OCI-LY7 (cell line): ENCODE measurements at regions not wholly inside any gene's neighbourhood (a gene's known extent, or its start where the extent isn't known, plus 50 kb on each side); places are given as distances from the start of the nearest gene placed in this dataset.

Experiments used
- BruUV-seq: library from RNA; stranded (reverse); fragments of 400-500 nt; replicated peaks from 2 replicates; lab custom pipeline; 2021; lab: Mats Ljungman, UMichigan
- CTCF ChIA-PET: fragments of 300-600 bp; sonication (Branson Sonifier 250); formaldehyde crosslinking; loops from one replicate; lab custom pipeline; 2022; ENCODE audit warnings: antibody characterized with exemption; ENCODE audit not compliant: unreplicated experiment; lab: Charles Lee
- POLR2A ChIA-PET: fragments of 300-600 bp; sonication (Branson Sonifier 250); formaldehyde crosslinking; loops from one replicate; lab custom pipeline; 2022; ENCODE audit warnings: antibody characterized with exemption; lab: Charles Lee
- DNase-seq: peaks from one replicate; pipeline ENCODE4 v3.0.0-alpha.2; 2015; ENCODE audit warnings: low spot score
- H2AFZ ChIP-seq: fragments of 200-600 bp; sonication (generic), shearing (Covaris generic); 2 replicates; pipeline ENCODE4 v1.6.1; 2014; ENCODE audit warnings: mild to moderate bottlenecking, antibody characterized with exemption, low read length, moderate library complexity
- H3K27ac ChIP-seq: fragments of 200-600 bp; sonication (generic); 2 replicates; pipeline ENCODE4 v1.5.1; 2014; ENCODE audit warnings: mixed run types, low read depth, mild to moderate bottlenecking, moderate library complexity, low read length, inconsistent platforms; ENCODE audit not compliant: poor library complexity, severe bottlenecking
- H3K36me3 ChIP-seq: fragments of 200-600 bp; sonication (generic); 2 replicates; pipeline ENCODE4 v1.6.1; 2014; ENCODE audit warnings: mild to moderate bottlenecking, antibody characterized with exemption, low read length, moderate library complexity, mixed read lengths; ENCODE audit not compliant: insufficient read depth
- H3K4me1 ChIP-seq: fragments of 200-600 bp; sonication (generic); 2 replicates; pipeline ENCODE4 v1.5.1; 2014; ENCODE audit warnings: mild to moderate bottlenecking, low read length; ENCODE audit not compliant: insufficient read depth, poor library complexity, severe bottlenecking
- H3K4me2 ChIP-seq: fragments of 200-600 bp; sonication (generic); 2 replicates; pipeline ENCODE4 v1.6.1; 2014; ENCODE audit warnings: mild to moderate bottlenecking, low read length
- H3K4me3 ChIP-seq: fragments of 200-600 bp; sonication (generic); 2 replicates; pipeline ENCODE4 v1.5.1; 2014; ENCODE audit warnings: mild to moderate bottlenecking, low read depth, low read length; ENCODE audit not compliant: poor library complexity, severe bottlenecking
- H3K79me2 ChIP-seq: fragments of 200-600 bp; sonication (generic); 2 replicates; pipeline ENCODE4 v1.6.1; 2016; ENCODE audit warnings: low read depth, mild to moderate bottlenecking, low read length, moderate library complexity, mixed read lengths; ENCODE audit not compliant: insufficient read depth
- H3K9me2 ChIP-seq: fragments of 200-600 bp; sonication (generic); 2 replicates; pipeline ENCODE4 v1.6.1; 2016; ENCODE audit warnings: mild to moderate bottlenecking, low read length, mixed read lengths; ENCODE audit not compliant: insufficient read depth
- H3K9me3 ChIP-seq: fragments of 200-600 bp; sonication (generic); 2 replicates; pipeline ENCODE4 v1.6.1; 2014; ENCODE audit warnings: mild to moderate bottlenecking, mixed run types, low read length, mixed read lengths
- H4K20me1 ChIP-seq: fragments of 200-600 bp; sonication (generic); 2 replicates; pipeline ENCODE4 v1.6.1; 2014; ENCODE audit warnings: mild to moderate bottlenecking, antibody characterized with exemption, low read length, moderate library complexity, mixed read lengths; ENCODE audit not compliant: insufficient read depth
- EZH2phosphoT487 ChIP-seq: fragments of 200-600 bp; sonication (generic); IDR thresholded peaks from 2 replicates; pipeline ENCODE4 v1.6.1; 2018; ENCODE audit warnings: low read depth, borderline replicate concordance, mild to moderate bottlenecking, mixed run types, antibody characterized with exemption, low read length, moderate library complexity, mixed read lengths
- intact Hi-C: fragments of 100-400 bp; cut with micrococcal nuclease; formaldehyde crosslinking; loops from one replicate; pipeline ENCODE4 v1.10.0; 2022; ENCODE audit not compliant: unreplicated experiment
- TF ChIP-seq, protein P1 (sequence below): fragments of 200-600 bp; sonication (generic); conservative IDR thresholded peaks from 2 replicates; pipeline ENCODE4 v1.5.1; 2014; ENCODE audit warnings: mild to moderate bottlenecking, antibody characterized with exemption, low read length, moderate library complexity, mixed read lengths

- Histone ChIP-seq H3K4me1 (no peaks in the 10 kb centered on the region), H3K4me2 (no peak overlapping the region), H4K20me1 (no peaks in the 10 kb centered on the region), H3K79me2 (no peaks in the 10 kb centered on the region), H3K9me2 (no peaks in the 10 kb centered on the region), H3K9me3 (no peaks in the 10 kb centered on the region), H3K27ac (no peak overlapping the region), H3K4me3 (no peak overlapping the region), H2AFZ (no peak overlapping the region), H3K36me3 (no peaks in the 10 kb centered on the region)
- BruUV-seq = no TSS peak
- intact Hi-C loops = no loop called here
- DNase-seq = no peak
- CTCF ChIA-PET = no interaction called here
- POLR2A ChIA-PET = interaction anchor here (0.5 kb wide), 1 partner anchor 487 kb away, joined by 3 read pairs; no protein-coding TSS in a partner anchor
- no peak for TF ChIP-seq EZH2phosphoT487
- TF ChIP-seq, protein P1, sequence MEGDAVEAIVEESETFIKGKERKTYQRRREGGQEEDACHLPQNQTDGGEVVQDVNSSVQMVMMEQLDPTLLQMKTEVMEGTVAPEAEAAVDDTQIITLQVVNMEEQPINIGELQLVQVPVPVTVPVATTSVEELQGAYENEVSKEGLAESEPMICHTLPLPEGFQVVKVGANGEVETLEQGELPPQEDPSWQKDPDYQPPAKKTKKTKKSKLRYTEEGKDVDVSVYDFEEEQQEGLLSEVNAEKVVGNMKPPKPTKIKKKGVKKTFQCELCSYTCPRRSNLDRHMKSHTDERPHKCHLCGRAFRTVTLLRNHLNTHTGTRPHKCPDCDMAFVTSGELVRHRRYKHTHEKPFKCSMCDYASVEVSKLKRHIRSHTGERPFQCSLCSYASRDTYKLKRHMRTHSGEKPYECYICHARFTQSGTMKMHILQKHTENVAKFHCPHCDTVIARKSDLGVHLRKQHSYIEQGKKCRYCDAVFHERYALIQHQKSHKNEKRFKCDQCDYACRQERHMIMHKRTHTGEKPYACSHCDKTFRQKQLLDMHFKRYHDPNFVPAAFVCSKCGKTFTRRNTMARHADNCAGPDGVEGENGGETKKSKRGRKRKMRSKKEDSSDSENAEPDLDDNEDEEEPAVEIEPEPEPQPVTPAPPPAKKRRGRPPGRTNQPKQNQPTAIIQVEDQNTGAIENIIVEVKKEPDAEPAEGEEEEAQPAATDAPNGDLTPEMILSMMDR = no peak
Measured at GRCh38 chr20:18909254-18909653, 95.7 kb downstream of the SCP2D1 start.

DNA sequence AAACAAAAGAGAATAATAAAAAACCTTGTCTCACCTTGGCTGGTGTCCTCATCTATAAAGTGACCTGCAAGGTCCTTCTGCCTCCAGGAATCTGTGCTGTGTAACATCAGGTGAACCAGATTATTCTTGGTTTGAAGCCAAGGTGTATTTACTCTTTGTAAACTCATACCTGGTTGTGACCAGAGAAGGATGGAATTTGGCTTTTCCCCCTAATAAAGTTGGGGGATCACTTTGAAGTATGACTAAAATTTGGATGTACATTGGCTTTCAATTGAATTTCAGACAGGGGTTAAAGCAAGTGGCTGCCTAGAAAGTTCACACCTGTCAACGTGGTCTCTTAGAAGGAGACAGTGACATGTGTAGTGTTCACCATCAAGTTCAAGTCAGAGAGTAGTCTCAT is 100.1 kb downstream of the SCP2D1 start:
- Histone ChIP-seq H3K4me1 (no peaks in the 10 kb centered on the region), H3K4me2 (no peak overlapping the region), H3K9me3 (no peaks in the 10 kb centered on the region), H3K79me2 (no peaks in the 10 kb centered on the region), H2AFZ (no peak overlapping the region), H4K20me1 (no peaks in the 10 kb centered on the region), H3K9me2 (no peaks in the 10 kb centered on the region), H3K4me3 (no peak overlapping the region), H3K36me3 (no peaks in the 10 kb centered on the region), H3K27ac (no peak overlapping the region)
- DNase-seq = no peak
- no TSS peak for BruUV-seq
- CTCF ChIA-PET = no interaction called here
- TF ChIP-seq, protein P1 = no peak
- no peak for TF ChIP-seq EZH2phosphoT487
- POLR2A ChIA-PET = no interaction called here
- intact Hi-C loops = no loop called here

DNA sequence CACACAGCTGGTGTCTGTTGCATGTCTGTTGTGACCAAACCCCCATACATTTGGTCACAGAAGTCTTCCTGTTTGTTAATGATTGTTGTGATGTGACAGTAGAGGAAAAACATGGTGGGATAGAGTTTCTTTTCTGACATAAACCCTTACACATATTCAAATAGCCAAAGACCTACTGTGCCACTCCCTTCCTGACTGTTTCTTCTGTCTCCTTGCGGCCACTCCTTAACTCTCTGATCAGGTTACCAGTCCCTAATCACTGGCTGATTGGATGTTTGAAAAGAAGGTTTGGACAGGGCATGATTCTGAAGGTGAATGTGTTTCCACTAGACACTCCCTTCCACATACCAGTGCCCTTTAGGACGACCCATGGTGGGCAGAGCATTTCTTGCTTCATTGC is 101.2 kb downstream of the SCP2D1 start:
- no peaks in the 10 kb centered on the region for H3K79me2 ChIP-seq
- no peaks in the 10 kb centered on the region for H3K36me3 ChIP-seq
- no peaks in the 10 kb centered on the region for H3K9me2 ChIP-seq
- intact Hi-C loops = no loop called here
- H3K4me3 ChIP-seq = no peak overlapping the region
- no peak overlapping the region for H2AFZ ChIP-seq
- no peaks in the 10 kb centered on the region for H3K9me3 ChIP-seq
- no peak for TF ChIP-seq EZH2phosphoT487
- TF ChIP-seq, protein P1 = no peak
- ChIA-PET CTCF (no interaction called here), POLR2A (interaction anchor here (1.2 kb wide), 1 partner anchor 10 kb away, joined by 3 read pairs; no protein-coding TSS in a partner anchor)
- DNase-seq = no peak
- no TSS peak for BruUV-seq
- H3K27ac ChIP-seq = no peak overlapping the region
- H3K4me1 ChIP-seq = no peaks in the 10 kb centered on the region
- no peak overlapping the region for H3K4me2 ChIP-seq
- H4K20me1 ChIP-seq = no peaks in the 10 kb centered on the region
